HCT116 (cell line): ENCODE measurements at regions not wholly inside any gene's neighbourhood (a gene's known extent, or its start where the extent isn't known, plus 50 kb on each side); places are given as distances from the start of the nearest gene placed in this dataset.

ENCODE experiments used
- CTCF ChIP-seq, 3 experiments: fragments of 200-600 bp in 1 of 3; sonication (generic) in 1 of 3; IDR thresholded peaks in 2 of 3; conservative IDR thresholded peaks in 1 of 3; 2 replicates each; pipeline ENCODE4 v1.5.1; 2012 to 2017; ENCODE audit warnings: low read depth in 2 of 3, low read length in 2 of 3, antibody characterized with exemption in 1 of 3, borderline replicate concordance in 1 of 3, control low read depth in 1 of 3, mild to moderate bottlenecking in 1 of 3, mixed read lengths in 1 of 3, mixed run types in 1 of 3, moderate library complexity in 1 of 3; ENCODE audit not compliant: insufficient read depth in 1 of 3
- EGR1 ChIP-seq: IDR thresholded peaks from 2 replicates; pipeline ENCODE4 v1.6.1; 2012; ENCODE audit warnings: low read depth
- EZH2 ChIP-seq: fragments of 200-600 bp; sonication (generic); IDR thresholded peaks from 2 replicates; pipeline ENCODE4 v1.6.1; 2017; ENCODE audit warnings: antibody characterized with exemption, mixed run types
- FOSL1 ChIP-seq: IDR thresholded peaks from 2 replicates; pipeline ENCODE4 v1.6.1; 2012; ENCODE audit warnings: low read depth
- POLR2A ChIP-seq: IDR thresholded peaks from 2 replicates; pipeline ENCODE4 v1.7.0; 2011; ENCODE audit warnings: borderline replicate concordance; ENCODE audit not compliant: insufficient read depth, insufficient read length; ENCODE audit errors: extremely low read depth
- POLR2AphosphoS5 ChIP-seq: IDR thresholded peaks from 2 replicates; pipeline ENCODE4 v1.6.1; 2011; ENCODE audit warnings: mild to moderate bottlenecking, low read depth, low read length, moderate library complexity
- RAD21 ChIP-seq: IDR thresholded peaks from 2 replicates; pipeline ENCODE4 v1.6.1; 2012; ENCODE audit warnings: low read depth, mild to moderate bottlenecking
- REST ChIP-seq: IDR thresholded peaks from 2 replicates; pipeline ENCODE4 v1.6.1; 2012; ENCODE audit warnings: low read depth
- ZNF274 ChIP-seq: fragments of 200-500 bp; sonication (Bioruptor generic); IDR thresholded peaks from 2 replicates; pipeline ENCODE4 v1.6.1; 2014; ENCODE audit warnings: mild to moderate bottlenecking, low read depth, low read length, inconsistent platforms
- TF ChIP-seq, protein P1 (sequence below): IDR thresholded peaks from 2 replicates; pipeline ENCODE4 v1.6.1; 2012

DNA sequence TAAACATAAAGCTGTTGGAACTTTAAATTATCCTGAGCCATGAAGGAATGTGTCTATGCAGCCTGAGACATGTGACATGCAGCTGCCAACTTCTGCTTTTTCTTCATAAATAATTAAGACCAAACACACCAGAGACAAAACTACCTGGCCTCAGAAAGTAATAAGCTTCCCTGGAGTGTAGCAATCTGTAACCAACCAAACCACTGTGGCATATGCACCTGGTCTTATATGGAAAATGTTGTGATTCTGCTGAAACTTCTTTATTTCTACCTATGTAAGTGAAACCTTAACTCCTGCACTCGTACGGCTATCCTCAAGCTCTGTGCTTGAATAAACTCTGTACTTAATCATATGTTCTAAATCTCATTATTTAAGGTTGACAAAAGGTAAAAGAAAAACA lies 515.0 kb downstream of the TMEM182 start:
- no peak for TF ChIP-seq POLR2A
- no peak for TF ChIP-seq ZNF274
- TF ChIP-seq, protein P1, sequence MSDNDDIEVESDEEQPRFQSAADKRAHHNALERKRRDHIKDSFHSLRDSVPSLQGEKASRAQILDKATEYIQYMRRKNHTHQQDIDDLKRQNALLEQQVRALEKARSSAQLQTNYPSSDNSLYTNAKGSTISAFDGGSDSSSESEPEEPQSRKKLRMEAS, result no peak
- no peak for TF ChIP-seq POLR2AphosphoS5
- TF ChIP-seq CTCF (IDR thresholded peaks at IDR 0.05 in 2 of 3, conservative IDR thresholded peaks at IDR 0.05 in 1 of 3; ENCODE audit: borderline replicate concordance in 1 of 3, insufficient read depth in 1 of 3, low read depth in 2 of 3, low read length in 2 of 3), result no peak
- TF ChIP-seq EZH2, result no peak
- no peak for TF ChIP-seq REST
- TF ChIP-seq RAD21, result no peak
- TF ChIP-seq EGR1, result no peak
- no peak for TF ChIP-seq FOSL1
